ENCODE measurements at regions not wholly inside any gene's neighbourhood (a gene's known extent, or its start where the extent isn't known, plus 50 kb on each side); places are given as distances from the start of the nearest gene placed in this dataset.

- ATAC-seq (no peak), DNase-seq (ENCODE audit: low read depth, low spot score) (no peak)
- no peak overlapping the region for H3K27ac ChIP-seq (ENCODE audit: low read length)
- no peaks in the 10 kb centered on the region for H3K4me1 ChIP-seq (ENCODE audit: control insufficient read depth, insufficient read depth, low read length)
- CTCF ChIA-PET, result no interaction called here
- TF ChIP-seq SIN3A (IDR thresholded peaks at IDR 0.05; ENCODE audit: borderline replicate concordance, insufficient read depth, low read depth, low read length) (no peak), TCF7L2 (IDR thresholded peaks at IDR 0.05; ENCODE audit: low read depth, low read length) (no peak), POLR2AphosphoS5 (IDR thresholded peaks at IDR 0.05; ENCODE audit: low read depth, low read length) (no peak), CTCF (IDR thresholded peaks at IDR 0.05) (no peak), REST (IDR thresholded peaks at IDR 0.05; ENCODE audit: insufficient read depth in 1 of 2, low read depth in 2 of 2, low read length in 1 of 2) (no peak)
- no peaks in the 10 kb centered on the region for H3K36me3 ChIP-seq (ENCODE audit: control insufficient read depth, insufficient read depth, low read length)
- no peaks in the 10 kb centered on the region for H3K9me3 ChIP-seq (ENCODE audit: control insufficient read depth, insufficient read depth, low read depth, low read length)
- POLR2A ChIA-PET, result no interaction called here
- BruUV-seq (replicated peaks), result no TSS peak
- in situ Hi-C loops (cut with HindIII; ENCODE audit: low pct_unique_long_range_greater_than_20kb, low sequenced_read_pairs) (no loop called here), intact Hi-C loops (cut with micrococcal nuclease; ENCODE audit: unreplicated experiment) (no loop called here)
- no peak overlapping the region for H3K4me3 ChIP-seq (ENCODE audit: low read depth in 2 of 2, low read length in 2 of 2)
- no peaks in the 10 kb centered on the region for H3K27me3 ChIP-seq (ENCODE audit: control insufficient read depth, insufficient read depth, low read length)
Observed at GRCh38 chr4:159604781-159605180, 501.9 kb downstream of the RAPGEF2 start.

GRCh38 chr4:159606835-159607234 lies 504.0 kb downstream of the RAPGEF2 start:
- no TSS peak for BruUV-seq (replicated peaks)
- ATAC-seq, result no peak
- Histone ChIP-seq H3K9me3 (ENCODE audit: control insufficient read depth, insufficient read depth, low read depth, low read length) (no peaks in the 10 kb centered on the region), H3K27ac (ENCODE audit: low read length) (no peak overlapping the region), H3K27me3 (ENCODE audit: control insufficient read depth, insufficient read depth, low read length) (no peaks in the 10 kb centered on the region), H3K36me3 (ENCODE audit: control insufficient read depth, insufficient read depth, low read length) (no peaks in the 10 kb centered on the region), H3K4me3 (ENCODE audit: low read depth in 2 of 2, low read length in 2 of 2) (no peak overlapping the region), H3K4me1 (ENCODE audit: control insufficient read depth, insufficient read depth, low read length) (no peaks in the 10 kb centered on the region)
- no peak for DNase-seq (ENCODE audit: low read depth, low spot score)
- intact Hi-C loops (cut with micrococcal nuclease; ENCODE audit: unreplicated experiment), result no loop called here
- ChIA-PET POLR2A (no interaction called here), CTCF (no interaction called here)
- in situ Hi-C loops (cut with HindIII; ENCODE audit: low pct_unique_long_range_greater_than_20kb, low sequenced_read_pairs), result no loop called here
- TF ChIP-seq REST (IDR thresholded peaks at IDR 0.05; ENCODE audit: insufficient read depth in 1 of 2, low read depth in 2 of 2, low read length in 1 of 2) (no peak), SIN3A (IDR thresholded peaks at IDR 0.05; ENCODE audit: borderline replicate concordance, insufficient read depth, low read depth, low read length) (no peak), POLR2AphosphoS5 (IDR thresholded peaks at IDR 0.05; ENCODE audit: low read depth, low read length) (no peak), CTCF (IDR thresholded peaks at IDR 0.05) (no peak), TCF7L2 (IDR thresholded peaks at IDR 0.05; ENCODE audit: low read depth, low read length) (no peak)

Measured in Panc1 (cell line).